ENCODE measurements at regions not wholly inside any gene's neighbourhood (a gene's known extent, or its start where the extent isn't known, plus 50 kb on each side); places are given as distances from the start of the nearest gene placed in this dataset.

DNA sequence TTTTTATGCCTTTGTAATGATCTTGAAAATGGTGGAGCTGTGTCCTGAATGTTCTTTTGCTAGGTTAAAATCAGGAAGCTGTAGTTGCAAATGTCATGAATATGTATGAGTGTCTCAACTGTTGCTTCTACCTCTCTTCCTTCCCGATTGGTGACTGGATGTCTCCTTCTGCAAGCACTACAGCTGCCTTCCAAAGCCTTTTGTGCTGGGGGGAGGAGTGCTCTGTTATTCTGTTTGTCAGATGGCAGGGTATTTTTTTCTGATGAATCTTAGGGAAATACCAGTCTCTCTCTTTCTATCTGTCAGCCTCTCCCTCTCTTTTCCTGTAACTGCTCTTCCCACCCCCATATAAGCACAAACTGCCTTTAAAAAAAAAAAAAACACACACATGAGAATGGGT, 1396.3 kb upstream of the CELF4 start:
- no peaks in the 10 kb centered on the region for H3K9me3 ChIP-seq (replicated peaks in 1 of 2; ENCODE audit: control insufficient read depth in 2 of 2, insufficient read depth in 1 of 2, low read depth in 1 of 2, low read length in 2 of 2)
- no peak overlapping the region for H4K8ac ChIP-seq (ENCODE audit: low read depth, low read length)
- no peaks in the 10 kb centered on the region for H3K79me1 ChIP-seq (ENCODE audit: low read depth, low read length)
- H3K36me3 ChIP-seq (replicated peaks in 1 of 2; ENCODE audit: control insufficient read depth in 2 of 2, insufficient read depth in 2 of 2, low read length in 2 of 2), result no peaks in the 10 kb centered on the region
- H2BK120ac ChIP-seq (ENCODE audit: low read depth, low read length), result no peak overlapping the region
- no peak overlapping the region for H3K9ac ChIP-seq (ENCODE audit: low read depth, low read length, poor library complexity)
- no peak overlapping the region for H4K91ac ChIP-seq (ENCODE audit: low read depth, low read length, poor library complexity)
- no peak overlapping the region for H3K4me2 ChIP-seq (ENCODE audit: insufficient read depth, low read length, poor library complexity, severe bottlenecking)
- H2AFZ ChIP-seq (ENCODE audit: low read length), result peak overlapping the region; percentile 56
- H3K23ac ChIP-seq (ENCODE audit: low read depth, low read length, poor library complexity), result no peak overlapping the region
- no CpG with 5 or more reads among the region's 1 CpG for WGBS, 2 donors (ENCODE audit: extremely low coverage in 2 of 2, insufficient read length in 2 of 2, insufficient replicate concordance in 1 of 2)
- no peak overlapping the region for H2BK5ac ChIP-seq (ENCODE audit: low read length)
- no peak overlapping the region for H3K14ac ChIP-seq (ENCODE audit: low read length)
- H2BK12ac ChIP-seq (ENCODE audit: low read length), result no peak overlapping the region
- H3K4me3 ChIP-seq (ENCODE audit: low read length in 2 of 2), result no peak overlapping the region
- H3K18ac ChIP-seq (ENCODE audit: low read length), result no peak overlapping the region
- no peak for DNase-seq (ENCODE audit: low spot score)
- no peak overlapping the region for H3K4ac ChIP-seq (ENCODE audit: low read length)
- H2AK5ac ChIP-seq (ENCODE audit: low read depth, low read length), result no peak overlapping the region
- no peaks in the 10 kb centered on the region for H3K27me3 ChIP-seq (ENCODE audit: control insufficient read depth in 3 of 3, insufficient read depth in 3 of 3, low read depth in 1 of 3, low read length in 3 of 3)
- no peak overlapping the region for H2BK15ac ChIP-seq (ENCODE audit: low read length)
- H3K27ac ChIP-seq (replicated peaks; ENCODE audit: low read length), result no peak overlapping the region
- H3K4me1 ChIP-seq (ENCODE audit: control insufficient read depth in 2 of 2, insufficient read depth in 1 of 2, low read depth in 1 of 2, low read length in 2 of 2), result peaks cover 7 to 10% of the 10 kb centered on the region in 2 donors

GRCh38 chr18:38957736-38958135, 1392.1 kb upstream of the CELF4 start:
- Histone ChIP-seq H3K4ac (ENCODE audit: low read length) (no peak overlapping the region), H4K91ac (ENCODE audit: low read depth, low read length, poor library complexity) (no peak overlapping the region), H3K4me2 (ENCODE audit: insufficient read depth, low read length, poor library complexity, severe bottlenecking) (no peak overlapping the region), H3K23ac (ENCODE audit: low read depth, low read length, poor library complexity) (no peak overlapping the region), H4K8ac (ENCODE audit: low read depth, low read length) (no peak overlapping the region), H2AFZ (ENCODE audit: low read length) (no peak overlapping the region), H3K27ac (replicated peaks; ENCODE audit: low read length) (no peak overlapping the region), H2BK12ac (ENCODE audit: low read length) (no peak overlapping the region), H3K36me3 (replicated peaks in 1 of 2; ENCODE audit: control insufficient read depth in 2 of 2, insufficient read depth in 2 of 2, low read length in 2 of 2) (no peaks in the 10 kb centered on the region), H2AK5ac (ENCODE audit: low read depth, low read length) (no peak overlapping the region), H3K14ac (ENCODE audit: low read length) (no peak overlapping the region), H2BK15ac (ENCODE audit: low read length) (no peak overlapping the region), H3K4me3 (ENCODE audit: low read length in 2 of 2) (no peak overlapping the region), H3K4me1 (ENCODE audit: control insufficient read depth in 2 of 2, insufficient read depth in 1 of 2, low read depth in 1 of 2, low read length in 2 of 2) (peaks cover 7 to 9% of the 10 kb centered on the region in 2 donors), H3K18ac (ENCODE audit: low read length) (no peak overlapping the region), H3K79me1 (ENCODE audit: low read depth, low read length) (peaks cover 1% of the 10 kb centered on the region), H2BK120ac (ENCODE audit: low read depth, low read length) (no peak overlapping the region), H3K9me3 (replicated peaks in 1 of 2; ENCODE audit: control insufficient read depth in 2 of 2, insufficient read depth in 1 of 2, low read depth in 1 of 2, low read length in 2 of 2) (no peaks in the 10 kb centered on the region), H2BK5ac (ENCODE audit: low read length) (no peak overlapping the region), H3K27me3 (ENCODE audit: control insufficient read depth in 3 of 3, insufficient read depth in 3 of 3, low read depth in 1 of 3, low read length in 3 of 3) (no peaks in the 10 kb centered on the region), H3K9ac (ENCODE audit: low read depth, low read length, poor library complexity) (no peak overlapping the region)
- no CpG with 5 or more reads among the region's 1 CpG for WGBS, 2 donors (ENCODE audit: extremely low coverage in 2 of 2, insufficient read length in 2 of 2, insufficient replicate concordance in 1 of 2)
- DNase-seq (ENCODE audit: low spot score), result no peak

DNA sequence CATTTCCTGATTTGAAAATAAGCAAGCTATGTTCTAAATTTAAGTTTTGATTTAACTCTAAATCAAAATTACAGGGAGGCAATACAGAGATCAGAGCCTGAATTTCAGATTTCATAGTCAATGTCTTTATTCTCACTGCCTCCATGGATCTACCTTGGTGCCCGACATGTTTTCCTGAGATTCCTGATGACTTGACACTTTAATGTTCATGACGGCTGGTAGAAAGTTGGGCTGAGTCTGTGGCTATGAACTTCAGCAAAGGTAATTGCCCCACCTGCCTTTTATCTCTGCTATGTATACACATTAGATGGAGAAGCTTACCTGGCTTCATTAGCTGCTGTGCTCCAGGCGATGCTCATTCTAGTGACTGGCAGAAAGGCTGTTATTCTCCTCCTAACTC, 1390.5 kb upstream of the CELF4 start:
- Histone ChIP-seq H2BK5ac (ENCODE audit: low read length) (no peak overlapping the region), H2BK15ac (ENCODE audit: low read length) (no peak overlapping the region), H3K9me3 (replicated peaks in 1 of 2; ENCODE audit: control insufficient read depth in 2 of 2, insufficient read depth in 1 of 2, low read depth in 1 of 2, low read length in 2 of 2) (no peaks in the 10 kb centered on the region), H3K27me3 (ENCODE audit: control insufficient read depth in 3 of 3, insufficient read depth in 3 of 3, low read depth in 1 of 3, low read length in 3 of 3) (no peaks in the 10 kb centered on the region), H4K91ac (ENCODE audit: low read depth, low read length, poor library complexity) (no peak overlapping the region), H4K8ac (ENCODE audit: low read depth, low read length) (no peak overlapping the region), H3K36me3 (replicated peaks in 1 of 2; ENCODE audit: control insufficient read depth in 2 of 2, insufficient read depth in 2 of 2, low read length in 2 of 2) (no peaks in the 10 kb centered on the region), H3K23ac (ENCODE audit: low read depth, low read length, poor library complexity) (no peak overlapping the region), H3K4me2 (ENCODE audit: insufficient read depth, low read length, poor library complexity, severe bottlenecking) (no peak overlapping the region), H3K4ac (ENCODE audit: low read length) (no peak overlapping the region), H3K79me1 (ENCODE audit: low read depth, low read length) (peaks cover 1% of the 10 kb centered on the region), H3K4me3 (ENCODE audit: low read length in 2 of 2) (no peak overlapping the region), H3K9ac (ENCODE audit: low read depth, low read length, poor library complexity) (no peak overlapping the region), H2BK120ac (ENCODE audit: low read depth, low read length) (no peak overlapping the region), H2AK5ac (ENCODE audit: low read depth, low read length) (no peak overlapping the region), H3K18ac (ENCODE audit: low read length) (no peak overlapping the region), H3K4me1 (ENCODE audit: control insufficient read depth in 2 of 2, insufficient read depth in 1 of 2, low read depth in 1 of 2, low read length in 2 of 2) (no peaks in the 10 kb centered on the region), H3K14ac (ENCODE audit: low read length) (no peak overlapping the region), H2BK12ac (ENCODE audit: low read length) (no peak overlapping the region), H3K27ac (replicated peaks; ENCODE audit: low read length) (no peak overlapping the region), H2AFZ (ENCODE audit: low read length) (no peak overlapping the region)
- no peak for DNase-seq (ENCODE audit: low spot score)
- no CpG with 5 or more reads among the region's 3 CpGs for WGBS, 2 donors (ENCODE audit: extremely low coverage in 2 of 2, insufficient read length in 2 of 2, insufficient replicate concordance in 1 of 2)

DNA sequence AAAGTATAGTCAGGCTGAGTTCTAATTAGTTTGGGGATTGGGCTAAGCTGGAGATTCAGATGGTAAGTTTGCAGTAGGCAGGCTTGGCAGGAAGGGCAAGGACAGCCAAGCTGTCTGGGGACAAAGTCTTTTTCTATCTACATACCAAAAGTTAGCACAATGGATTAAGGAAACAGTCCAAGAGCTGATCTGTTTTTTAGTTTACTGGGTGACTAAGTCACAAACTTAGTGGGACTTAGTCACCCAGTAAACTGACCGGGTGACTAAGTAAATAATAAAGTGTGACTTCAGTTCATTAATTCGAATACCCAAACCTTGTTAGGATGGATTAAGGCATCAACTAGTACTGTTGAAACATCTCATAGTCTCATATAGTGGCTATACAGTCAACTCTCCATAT, 1386.0 kb upstream of the CELF4 start:
- H3K4me1 ChIP-seq (ENCODE audit: control insufficient read depth in 2 of 2, insufficient read depth in 1 of 2, low read depth in 1 of 2, low read length in 2 of 2), result peaks cover 0 to 4% of the 10 kb centered on the region in 2 donors
- H3K79me1 ChIP-seq (ENCODE audit: low read depth, low read length), result peaks cover 1% of the 10 kb centered on the region
- DNase-seq (ENCODE audit: low spot score), result no peak
- H3K14ac ChIP-seq (ENCODE audit: low read length), result no peak overlapping the region
- H2BK12ac ChIP-seq (ENCODE audit: low read length), result no peak overlapping the region
- no peak overlapping the region for H2BK5ac ChIP-seq (ENCODE audit: low read length)
- no peaks in the 10 kb centered on the region for H3K9me3 ChIP-seq (replicated peaks in 1 of 2; ENCODE audit: control insufficient read depth in 2 of 2, insufficient read depth in 1 of 2, low read depth in 1 of 2, low read length in 2 of 2)
- no peak overlapping the region for H3K9ac ChIP-seq (ENCODE audit: low read depth, low read length, poor library complexity)
- no peaks in the 10 kb centered on the region for H3K27me3 ChIP-seq (ENCODE audit: control insufficient read depth in 3 of 3, insufficient read depth in 3 of 3, low read depth in 1 of 3, low read length in 3 of 3)
- H3K23ac ChIP-seq (ENCODE audit: low read depth, low read length, poor library complexity), result no peak overlapping the region
- H3K4ac ChIP-seq (ENCODE audit: low read length), result no peak overlapping the region
- H4K91ac ChIP-seq (ENCODE audit: low read depth, low read length, poor library complexity), result no peak overlapping the region
- WGBS, 2 donors (ENCODE audit: extremely low coverage in 2 of 2, insufficient read length in 2 of 2, insufficient replicate concordance in 1 of 2), result no CpG with 5 or more reads among the region's 2 CpGs
- H3K4me2 ChIP-seq (ENCODE audit: insufficient read depth, low read length, poor library complexity, severe bottlenecking), result no peak overlapping the region
- no peak overlapping the region for H2BK120ac ChIP-seq (ENCODE audit: low read depth, low read length)
- H3K27ac ChIP-seq (replicated peaks; ENCODE audit: low read length), result no peak overlapping the region
- H3K18ac ChIP-seq (ENCODE audit: low read length), result no peak overlapping the region
- no peak overlapping the region for H4K8ac ChIP-seq (ENCODE audit: low read depth, low read length)
- H3K4me3 ChIP-seq (ENCODE audit: low read length in 2 of 2), result no peak overlapping the region
- no peak overlapping the region for H2BK15ac ChIP-seq (ENCODE audit: low read length)
- no peaks in the 10 kb centered on the region for H3K36me3 ChIP-seq (replicated peaks in 1 of 2; ENCODE audit: control insufficient read depth in 2 of 2, insufficient read depth in 2 of 2, low read length in 2 of 2)
- no peak overlapping the region for H2AFZ ChIP-seq (ENCODE audit: low read length)
- no peak overlapping the region for H2AK5ac ChIP-seq (ENCODE audit: low read depth, low read length)

Measured in neuronal stem cell (in vitro differentiated cells).